HepG2 (cell line): ENCODE measurements at regions not wholly inside any gene's neighbourhood (a gene's known extent, or its start where the extent isn't known, plus 50 kb on each side); places are given as distances from the start of the nearest gene placed in this dataset.
A peak's percentile ranks its signal among the peaks of the same experiment; 100 is the strongest.

ENCODE experiments used
- ATAC-seq: fragments of 200-7000 bp; cut with Tn5 transposase; 3 replicates; pipeline ENCODE4 v1.9.1; 2020; ENCODE audit warnings: mild to moderate bottlenecking, moderate library complexity
- BruUV-seq: library from RNA; stranded (reverse); fragments of 400-500 nt; replicated peaks from 2 replicates; lab custom pipeline; 2021; lab: Mats Ljungman, UMichigan
- CTCF ChIA-PET: fragments of 300-600 bp; formaldehyde crosslinking; extraction: SDS; loops from one replicate; lab custom pipeline; 2021; ENCODE audit warnings: low total read pairs, inconsistent platforms, low intra/inter-chr PET ratio; lab: Yijun Ruan, JAX
- POLR2A ChIA-PET: fragments of 350-600 bp; sonication (Branson Sonifier 250); formaldehyde crosslinking; loops from one replicate; lab custom pipeline; 2020; ENCODE audit warnings: antibody characterized with exemption, inconsistent platforms; lab: Yijun Ruan, JAX
- DNase-seq: peaks from one replicate; pipeline ENCODE4 v3.0.0-alpha.2; 2015; ENCODE audit warnings: low spot score
- FAIRE-seq: peaks from 3 replicates; lab custom pipeline; 2011; peaks lifted over from hg19 to GRCh38; lab: Jason Lieb, UNC
- H2AFZ ChIP-seq: one replicate; pipeline ENCODE4 v1.6.1; 2011; ENCODE audit warnings: low read length, inconsistent platforms
- H3K27ac ChIP-seq: fragments of 300-600 bp; 3 replicates; pipeline ENCODE4 v1.8.0; 2011; ENCODE audit warnings: mixed run types, mild to moderate bottlenecking, mixed read lengths, low read length, inconsistent platforms; ENCODE audit not compliant: insufficient read depth; ENCODE audit errors: extremely low read length
- H3K27me3 ChIP-seq, 2 experiments: fragments of 200-600 bp in 1 of 2; 2 replicates in 1 of 2; 3 replicates in 1 of 2; pipeline versions ENCODE4 v1.6.0 to v1.8.0; 2011; ENCODE audit warnings: low read length in 2 of 2, mild to moderate bottlenecking in 2 of 2, moderate library complexity in 2 of 2, inconsistent platforms in 1 of 2; ENCODE audit not compliant: insufficient read depth in 2 of 2, control insufficient read depth in 1 of 2
- H3K36me3 ChIP-seq, 2 experiments: fragments of 200-600 bp in 1 of 2; replicated peaks in 1 of 2; 2 replicates in 1 of 2; 3 replicates in 1 of 2; pipeline versions ENCODE4 v1.5.1 to v1.8.0; 2011; ENCODE audit warnings: low read length in 2 of 2, inconsistent platforms in 1 of 2; ENCODE audit not compliant: insufficient read depth in 2 of 2, control insufficient read depth in 1 of 2
- H3K4me1 ChIP-seq: 2 replicates; pipeline ENCODE4 v1.5.1; 2012; ENCODE audit warnings: low read length, inconsistent platforms; ENCODE audit not compliant: insufficient read depth
- H3K4me2 ChIP-seq: 2 replicates; pipeline ENCODE4 v1.6.0; 2011; ENCODE audit warnings: low read depth, low read length, inconsistent platforms
- H3K4me3 ChIP-seq, 3 experiments: fragments of 200-600 bp in 1 of 3; sonication (generic), shearing (Covaris generic) in 1 of 3; replicated peaks in 1 of 3; 2 replicates each; pipeline ENCODE4 v1.5.1; 2011 to 2016; ENCODE audit warnings: low read length in 3 of 3, inconsistent platforms in 2 of 3, low read depth in 2 of 3, mild to moderate bottlenecking in 2 of 3, control low read depth in 1 of 3, mixed read lengths in 1 of 3; ENCODE audit not compliant: insufficient read depth in 1 of 3
- H3K79me2 ChIP-seq: one replicate; pipeline ENCODE4 v1.6.1; 2011; ENCODE audit warnings: low read length, inconsistent platforms; ENCODE audit not compliant: insufficient read depth
- H3K9ac ChIP-seq: 2 replicates; pipeline ENCODE4 v1.6.0; 2011; ENCODE audit warnings: mild to moderate bottlenecking, low read depth, low read length, inconsistent platforms; ENCODE audit not compliant: insufficient read depth
- H3K9me3 ChIP-seq: 2 replicates; pipeline ENCODE4 v1.5.1; 2012; ENCODE audit warnings: mild to moderate bottlenecking, low read length
- H4K20me1 ChIP-seq: 2 replicates; pipeline ENCODE4 v1.6.0; 2011; ENCODE audit warnings: inconsistent platforms, mild to moderate bottlenecking, low read length, moderate library complexity; ENCODE audit not compliant: insufficient read depth
- ATF7 ChIP-seq, 2 experiments: fragments of 450-650 bp in 1 of 2; sonication (generic) in 1 of 2; formaldehyde crosslinking in 1 of 2; IDR thresholded peaks; 2 replicates each; pipeline versions ENCODE4 v1.4.0 to v1.6.1; 2016 to 2020; ENCODE audit warnings: antibody characterized with exemption in 1 of 2, mild to moderate bottlenecking in 1 of 2, missing genetic modification reagents in 1 of 2
- CBFB ChIP-seq: sonication (generic); formaldehyde crosslinking; IDR thresholded peaks from 2 replicates; pipeline ENCODE4 v1.4.0; 2020; ENCODE audit warnings: missing genetic modification reagents
- IRF9 ChIP-seq: sonication (generic); formaldehyde crosslinking; IDR thresholded peaks from 2 replicates; pipeline ENCODE4 v1.8.0; 2022; ENCODE audit warnings: missing genetic modification reagents, mild to moderate bottlenecking, borderline replicate concordance
- SMARCC2 ChIP-seq: fragments of 450-650 bp; IDR thresholded peaks from 2 replicates; pipeline ENCODE4 v1.6.1; 2017; ENCODE audit warnings: antibody characterized with exemption, mild to moderate bottlenecking
- TFDP1 ChIP-seq: IDR thresholded peaks from 2 replicates; pipeline ENCODE4 v1.6.1; 2016; ENCODE audit warnings: missing compliant biosample characterization, missing genetic modification reagents, borderline replicate concordance
- ZFP82 ChIP-seq: sonication (generic); formaldehyde crosslinking; IDR thresholded peaks from 2 replicates; pipeline ENCODE4 v1.5.1; 2020; ENCODE audit warnings: mild to moderate bottlenecking, missing genetic modification reagents, borderline replicate concordance
- ZNF275 ChIP-seq: sonication (generic); formaldehyde crosslinking; IDR thresholded peaks from 2 replicates; pipeline ENCODE4 v1.8.0; 2022; ENCODE audit warnings: missing genetic modification reagents, mild to moderate bottlenecking, inconsistent platforms, borderline replicate concordance
- ZNF431 ChIP-seq: sonication (generic); formaldehyde crosslinking; IDR thresholded peaks from 2 replicates; pipeline ENCODE4 v1.9.0; 2022; ENCODE audit warnings: missing genetic modification reagents, low read depth, mild to moderate bottlenecking, borderline replicate concordance
- in situ Hi-C: cut with HindIII; loops from 2 replicates; pipeline ENCODE4 v1.10.0; 2017; ENCODE audit warnings: low pct_unique_long_range_greater_than_20kb; ENCODE audit not compliant: extremely low pct_ligation_motif_present
- intact Hi-C: fragments of 100-400 bp; cut with micrococcal nuclease; formaldehyde crosslinking; loops from one replicate; pipeline ENCODE4 v1.10.0; 2022; ENCODE audit not compliant: unreplicated experiment

- TF ChIP-seq IRF9, result no peak
- TF ChIP-seq TFDP1, result no peak
- no peak for TF ChIP-seq ZNF275 (CRISPR knock-in tag)
- TF ChIP-seq CBFB (CRISPR knock-in tag), result no peak
- no peak for TF ChIP-seq SMARCC2
- no peak for TF ChIP-seq ZNF431 (CRISPR knock-in tag)
Observed at GRCh38 chr5:174801798-174802197, 77.4 kb downstream of the MSX2 start (continued).

- in situ Hi-C loops (no loop called here), intact Hi-C loops (no loop called here)
- Histone ChIP-seq H3K4me2 (no peak overlapping the region), H3K27ac (no peak overlapping the region), H3K36me3 (no peaks in the 10 kb centered on the region), H3K9me3 (peaks cover 6% of the 10 kb centered on the region), H3K27me3 (peaks cover 1 to 7% of the 10 kb centered on the region in 2 experiments; a peak in 3 of 5 replicates), H3K79me2 (no peaks in the 10 kb centered on the region), H4K20me1 (no peaks in the 10 kb centered on the region), H3K4me1 (no peaks in the 10 kb centered on the region), H3K9ac (no peak overlapping the region), H2AFZ (no peak overlapping the region), H3K4me3 (no peak overlapping the region)
- peak; percentile 64 for TF ChIP-seq ATF7 (IDR thresholded peaks at IDR 0.05)
- TF ChIP-seq ATF7 (CRISPR knock-in tag; IDR thresholded peaks at IDR 0.05), result no peak
- no peak for TF ChIP-seq ZFP82 (CRISPR knock-in tag)
- ATAC-seq (no peak), FAIRE-seq (no peak), DNase-seq (no peak)
- CTCF ChIA-PET, result no interaction called here
- POLR2A ChIA-PET, result no interaction called here
- no TSS peak for BruUV-seq
Observed at GRCh38 chr5:174800435-174800834, 76.1 kb downstream of the MSX2 start.
